ENCODE measurements at regions not wholly inside any gene's neighbourhood (a gene's known extent, or its start where the extent isn't known, plus 50 kb on each side); places are given as distances from the start of the nearest gene placed in this dataset.
A peak's percentile ranks its signal among the peaks of the same experiment; 100 is the strongest.

DNA sequence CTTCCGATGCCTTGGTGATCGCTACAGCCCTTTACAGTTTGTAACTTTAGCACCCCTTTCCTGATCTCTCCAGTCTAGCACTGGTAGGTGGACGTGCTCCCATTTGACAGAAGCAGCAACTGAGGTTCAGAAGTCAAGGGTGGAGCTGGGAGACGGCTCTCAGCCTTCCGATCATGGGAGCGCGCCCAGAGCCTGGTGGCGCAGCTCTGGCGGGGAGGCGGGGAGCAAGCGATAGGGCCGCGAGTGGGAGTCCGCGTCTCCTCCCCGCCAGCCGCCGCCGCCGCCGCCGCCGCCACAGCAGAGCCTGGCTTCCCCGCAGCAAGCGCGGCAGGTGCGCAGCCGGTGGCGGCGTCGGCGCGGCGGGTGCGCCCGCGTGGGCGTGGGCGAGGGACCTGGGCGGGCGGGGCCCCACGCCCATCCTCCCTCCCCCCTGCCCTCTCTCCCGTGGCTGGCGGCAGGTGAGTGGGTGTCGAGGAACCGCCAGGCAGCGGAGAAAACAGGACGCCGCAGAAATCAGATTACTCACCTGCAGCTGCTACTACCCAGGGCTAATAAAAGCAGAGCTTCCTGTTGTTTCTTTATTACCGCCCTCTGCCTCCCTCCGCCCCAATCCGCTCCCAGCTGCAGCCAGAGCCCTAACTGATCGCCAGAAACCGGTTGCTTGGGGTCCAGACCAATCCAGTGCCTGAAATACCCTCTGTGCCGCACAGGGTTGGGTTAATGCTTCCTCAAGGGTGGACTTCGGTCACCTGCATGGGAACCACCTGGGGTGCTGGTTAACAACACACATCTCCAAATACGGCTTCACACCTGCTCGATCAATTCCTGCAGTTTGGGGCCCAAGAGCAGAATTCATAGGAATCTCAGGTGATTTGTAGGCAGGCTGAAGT, 60.2 kb upstream of the ID3 start:
- Histone ChIP-seq H3K79me2 (ENCODE audit: low read length) (no peaks in the 10 kb centered on the region), H3K4me1 (ENCODE audit: low read length) (peaks cover 62% of the 10 kb centered on the region), H4K20me1 (ENCODE audit: insufficient read depth, low read length) (no peaks in the 10 kb centered on the region), H3K9me3 (replicated peaks; ENCODE audit: insufficient read depth, low read length) (no peaks in the 10 kb centered on the region), H3K4me2 (ENCODE audit: low read depth, low read length) (peak overlapping the region; percentile 90), H3K9me2 (replicated peaks; ENCODE audit: insufficient read depth, low read length) (no peaks in the 10 kb centered on the region), H3F3A (ENCODE audit: insufficient read depth, low read length) (peaks cover 35% of the 10 kb centered on the region), H2AFZ (ENCODE audit: low read length) (peak overlapping the region; percentile 63), H3K4me3 (ENCODE audit: low read length) (peak overlapping the region; percentile 61), H3K9ac (ENCODE audit: low read length) (peak overlapping the region; percentile 62), H3K36me3 (replicated peaks; ENCODE audit: insufficient read depth, low read length) (no peaks in the 10 kb centered on the region), H3K27me3 (replicated peaks; ENCODE audit: insufficient read depth, low read length) (no peaks in the 10 kb centered on the region), H3K27ac (ENCODE audit: low read length) (peak overlapping the region; percentile 79)
- TF ChIP-seq, protein P1, sequence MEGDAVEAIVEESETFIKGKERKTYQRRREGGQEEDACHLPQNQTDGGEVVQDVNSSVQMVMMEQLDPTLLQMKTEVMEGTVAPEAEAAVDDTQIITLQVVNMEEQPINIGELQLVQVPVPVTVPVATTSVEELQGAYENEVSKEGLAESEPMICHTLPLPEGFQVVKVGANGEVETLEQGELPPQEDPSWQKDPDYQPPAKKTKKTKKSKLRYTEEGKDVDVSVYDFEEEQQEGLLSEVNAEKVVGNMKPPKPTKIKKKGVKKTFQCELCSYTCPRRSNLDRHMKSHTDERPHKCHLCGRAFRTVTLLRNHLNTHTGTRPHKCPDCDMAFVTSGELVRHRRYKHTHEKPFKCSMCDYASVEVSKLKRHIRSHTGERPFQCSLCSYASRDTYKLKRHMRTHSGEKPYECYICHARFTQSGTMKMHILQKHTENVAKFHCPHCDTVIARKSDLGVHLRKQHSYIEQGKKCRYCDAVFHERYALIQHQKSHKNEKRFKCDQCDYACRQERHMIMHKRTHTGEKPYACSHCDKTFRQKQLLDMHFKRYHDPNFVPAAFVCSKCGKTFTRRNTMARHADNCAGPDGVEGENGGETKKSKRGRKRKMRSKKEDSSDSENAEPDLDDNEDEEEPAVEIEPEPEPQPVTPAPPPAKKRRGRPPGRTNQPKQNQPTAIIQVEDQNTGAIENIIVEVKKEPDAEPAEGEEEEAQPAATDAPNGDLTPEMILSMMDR (IDR thresholded peaks at IDR 0.05; ENCODE audit: low read length) = no peak
- peak; percentile 91 for DNase-seq

DNA sequence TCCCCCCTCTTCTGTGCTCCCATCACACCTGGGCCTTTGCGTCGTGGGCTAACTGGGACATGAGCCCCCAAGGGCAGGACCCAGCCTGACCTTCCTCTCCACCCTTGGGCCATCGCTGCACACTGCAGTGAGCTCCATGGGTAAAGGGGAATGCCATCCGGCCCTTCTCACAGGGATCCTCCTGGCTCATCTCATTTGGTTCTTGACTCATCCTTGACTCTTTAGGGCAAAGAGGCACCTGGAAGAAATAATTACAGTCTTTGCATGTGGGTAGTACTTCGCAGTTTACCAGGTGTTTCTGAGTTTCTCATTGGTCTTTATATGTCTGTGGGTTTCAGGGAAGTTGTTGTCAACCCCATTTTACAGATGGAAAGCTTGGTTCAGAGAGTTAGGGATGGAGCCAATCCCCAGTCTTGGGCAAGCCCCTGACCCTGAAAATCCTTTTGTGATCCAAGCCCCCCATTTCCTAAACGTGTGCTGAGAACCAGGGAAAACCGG, 59.3 kb upstream of the ID3 start:
- Histone ChIP-seq H3K4me2 (ENCODE audit: low read depth, low read length) (peak overlapping the region; percentile 90), H2AFZ (ENCODE audit: low read length) (no peak overlapping the region), H4K20me1 (ENCODE audit: insufficient read depth, low read length) (no peaks in the 10 kb centered on the region), H3F3A (ENCODE audit: insufficient read depth, low read length) (peaks cover 37% of the 10 kb centered on the region), H3K4me3 (ENCODE audit: low read length) (peak overlapping the region; percentile 61; the same call in 1 of the 2 replicates), H3K27me3 (replicated peaks; ENCODE audit: insufficient read depth, low read length) (no peaks in the 10 kb centered on the region), H3K9me3 (replicated peaks; ENCODE audit: insufficient read depth, low read length) (no peaks in the 10 kb centered on the region), H3K4me1 (ENCODE audit: low read length) (peaks cover 62% of the 10 kb centered on the region), H3K79me2 (ENCODE audit: low read length) (no peaks in the 10 kb centered on the region), H3K9ac (ENCODE audit: low read length) (peak overlapping the region; percentile 62), H3K36me3 (replicated peaks; ENCODE audit: insufficient read depth, low read length) (no peaks in the 10 kb centered on the region), H3K27ac (ENCODE audit: low read length) (peak overlapping the region; percentile 79; the same call in 1 of the 2 replicates), H3K9me2 (replicated peaks; ENCODE audit: insufficient read depth, low read length) (no peaks in the 10 kb centered on the region)
- DNase-seq = no peak
- no peak for TF ChIP-seq EZH2phosphoT487 (IDR thresholded peaks at IDR 0.05; ENCODE audit: low read length)
- no peak for TF ChIP-seq EZH2 (optimal IDR thresholded peaks at IDR 0.05; ENCODE audit: low read depth, low read length)
- TF ChIP-seq, protein P1 (IDR thresholded peaks at IDR 0.05; ENCODE audit: low read length) = no peak

DNA sequence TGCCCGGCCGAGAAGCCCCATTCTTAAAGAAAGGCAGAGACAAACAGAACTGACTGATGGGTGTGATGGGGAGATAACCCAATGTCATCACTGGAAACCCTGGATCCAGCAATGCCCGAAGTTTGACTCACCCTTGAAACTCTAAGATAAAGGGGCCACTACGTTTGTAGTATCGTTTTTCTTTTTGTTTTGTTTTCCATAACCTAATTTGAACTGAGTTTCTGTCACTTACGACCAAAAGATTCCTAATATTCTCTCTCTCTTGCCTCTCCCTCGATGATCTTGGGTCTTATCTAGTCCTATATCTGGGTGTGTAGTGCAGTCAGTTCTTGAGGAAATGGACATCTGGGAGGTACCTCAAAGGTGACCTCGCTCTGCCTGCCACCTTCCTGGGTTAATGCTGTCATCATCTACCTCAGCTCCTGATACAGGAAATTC, 57.8 kb upstream of the ID3 start:
- H3K4me1 ChIP-seq (ENCODE audit: low read length) = peaks cover 73% of the 10 kb centered on the region
- H3F3A ChIP-seq (ENCODE audit: insufficient read depth, low read length) = peaks cover 52% of the 10 kb centered on the region
- no peak overlapping the region for H3K4me3 ChIP-seq (ENCODE audit: low read length)

More for the DNA sequence above, 57.8 kb upstream of the ID3 start:
- H3K27me3 ChIP-seq (replicated peaks; ENCODE audit: insufficient read depth, low read length) = no peaks in the 10 kb centered on the region
- no peaks in the 10 kb centered on the region for H3K9me3 ChIP-seq (replicated peaks; ENCODE audit: insufficient read depth, low read length)
- H2AFZ ChIP-seq (ENCODE audit: low read length) = no peak overlapping the region
- no peak overlapping the region for H3K27ac ChIP-seq (ENCODE audit: low read length)
- H3K36me3 ChIP-seq (replicated peaks; ENCODE audit: insufficient read depth, low read length) = no peaks in the 10 kb centered on the region
- no peaks in the 10 kb centered on the region for H3K9me2 ChIP-seq (replicated peaks; ENCODE audit: insufficient read depth, low read length)
- no peak for DNase-seq
- TF ChIP-seq, protein P1 (IDR thresholded peaks at IDR 0.05; ENCODE audit: low read length) = no peak
- no peaks in the 10 kb centered on the region for H3K79me2 ChIP-seq (ENCODE audit: low read length)
- no peak overlapping the region for H3K9ac ChIP-seq (ENCODE audit: low read length)
- no peak overlapping the region for H3K4me2 ChIP-seq (ENCODE audit: low read depth, low read length)
- no peaks in the 10 kb centered on the region for H4K20me1 ChIP-seq (ENCODE audit: insufficient read depth, low read length)

Data from MM.1S (cell line).